ENCODE measurements at regions not wholly inside any gene's neighbourhood (a gene's known extent, or its start where the extent isn't known, plus 50 kb on each side); places are given as distances from the start of the nearest gene placed in this dataset.

GRCh38 chr7:54465095-54465494 lies 77.1 kb upstream of the VSTM2A start:
- Histone ChIP-seq H3K27me3 (no peaks in the 10 kb centered on the region), H3K4me1 (no peaks in the 10 kb centered on the region), H3K36me3 (no peaks in the 10 kb centered on the region), H3K9me3 (no peaks in the 10 kb centered on the region), H3K27ac (no peak overlapping the region), H3K4me3 (no peak overlapping the region)
- no peak for TF ChIP-seq POLR2A (IDR thresholded peaks at IDR 0.05)
- TF ChIP-seq CTCF (IDR thresholded peaks at IDR 0.05), result no peak
- no peak for TF ChIP-seq EP300 (IDR thresholded peaks at IDR 0.05; ENCODE audit: low read depth)
- no peak for TF ChIP-seq POLR2AphosphoS5 (IDR thresholded peaks at IDR 0.05)
- intact Hi-C loops (cut with DNase I; ENCODE audit: low total_unique reads) (no loop called here), in situ Hi-C loops (cut with MboI; ENCODE audit: low pct_ligation_motif_present in 1 of 4, low pct_unique_long_range_greater_than_20kb in 1 of 4, low sequenced_read_pairs in 3 of 4) (no loop called here)
- no peak for DNase-seq

- Histone ChIP-seq H3K4me1 (no peaks in the 10 kb centered on the region), H3K4me3 (no peak overlapping the region), H3K9me3 (no peaks in the 10 kb centered on the region), H3K36me3 (no peaks in the 10 kb centered on the region), H3K27me3 (no peaks in the 10 kb centered on the region), H3K27ac (no peak overlapping the region)
- TF ChIP-seq POLR2A (IDR thresholded peaks at IDR 0.05), result no peak
- TF ChIP-seq EP300 (IDR thresholded peaks at IDR 0.05; ENCODE audit: low read depth), result no peak
- no peak for TF ChIP-seq CTCF (IDR thresholded peaks at IDR 0.05)
- no peak for TF ChIP-seq POLR2AphosphoS5 (IDR thresholded peaks at IDR 0.05)
- no peak for DNase-seq
- WGBS, 2 donors (ENCODE audit: low coverage in 1 of 2), result 96% methylated on average over 6 to 10 of the region's 10 CpGs
- intact Hi-C loops (cut with DNase I; ENCODE audit: low total_unique reads), result no loop called here
- in situ Hi-C loops (cut with MboI; ENCODE audit: low pct_ligation_motif_present in 1 of 4, low pct_unique_long_range_greater_than_20kb in 1 of 4, low sequenced_read_pairs in 3 of 4), result no loop called here
Measured at GRCh38 chr7:54469740-54470139, 72.4 kb upstream of the VSTM2A start.

- TF ChIP-seq EP300 (IDR thresholded peaks at IDR 0.05; ENCODE audit: low read depth), result no peak
- TF ChIP-seq CTCF (IDR thresholded peaks at IDR 0.05), result no peak
- no peak for TF ChIP-seq POLR2A (IDR thresholded peaks at IDR 0.05)
- TF ChIP-seq POLR2AphosphoS5 (IDR thresholded peaks at IDR 0.05), result no peak
Measured at GRCh38 chr7:54476609-54477008, 65.6 kb upstream of the VSTM2A start.

GRCh38 chr7:54477083-54477482 lies 65.1 kb upstream of the VSTM2A start:
- 60 to 86% methylated on average over 1 of the region's 1 CpG for WGBS, 2 donors (ENCODE audit: low coverage in 1 of 2)
- intact Hi-C loops (cut with DNase I; ENCODE audit: low total_unique reads), result no loop called here

More at GRCh38 chr7:54476609-54477008, 65.6 kb upstream of the VSTM2A start:
- Histone ChIP-seq H3K4me1 (no peaks in the 10 kb centered on the region), H3K4me3 (no peak overlapping the region), H3K27me3 (no peaks in the 10 kb centered on the region), H3K9me3 (no peaks in the 10 kb centered on the region), H3K27ac (no peak overlapping the region), H3K36me3 (no peaks in the 10 kb centered on the region)
- 67 to 85% methylated on average over 1 of the region's 1 CpG for WGBS, 2 donors (ENCODE audit: low coverage in 1 of 2)
- in situ Hi-C loops (cut with MboI; ENCODE audit: low pct_ligation_motif_present in 1 of 4, low pct_unique_long_range_greater_than_20kb in 1 of 4, low sequenced_read_pairs in 3 of 4) (no loop called here), intact Hi-C loops (cut with DNase I; ENCODE audit: low total_unique reads) (no loop called here)
- DNase-seq, result no peak

More at GRCh38 chr7:54477083-54477482, 65.1 kb upstream of the VSTM2A start:
- Histone ChIP-seq H3K27ac (no peak overlapping the region), H3K27me3 (no peaks in the 10 kb centered on the region), H3K4me3 (no peak overlapping the region), H3K9me3 (no peaks in the 10 kb centered on the region), H3K4me1 (no peaks in the 10 kb centered on the region), H3K36me3 (no peaks in the 10 kb centered on the region)
- in situ Hi-C loops (cut with MboI; ENCODE audit: low pct_ligation_motif_present in 1 of 4, low pct_unique_long_range_greater_than_20kb in 1 of 4, low sequenced_read_pairs in 3 of 4), result no loop called here
- no peak for DNase-seq
- TF ChIP-seq POLR2A (IDR thresholded peaks at IDR 0.05) (no peak), EP300 (IDR thresholded peaks at IDR 0.05; ENCODE audit: low read depth) (no peak), CTCF (IDR thresholded peaks at IDR 0.05) (no peak), POLR2AphosphoS5 (IDR thresholded peaks at IDR 0.05) (no peak)
